Neural cell (in vitro differentiated cells): ENCODE measurements at regions not wholly inside any gene's neighbourhood (a gene's known extent, or its start where the extent isn't known, plus 50 kb on each side); places are given as distances from the start of the nearest gene placed in this dataset.

Source experiments
- H2AFZ ChIP-seq: fragments of 200-600, 300-800 bp; sonication (generic), shearing (Covaris generic); 2 replicates; pipeline ENCODE4 v1.6.0; 2014; ENCODE audit warnings: low read depth, mild to moderate bottlenecking, antibody characterized with exemption, low read length, moderate library complexity
- H3F3A ChIP-seq: fragments of 200-600 bp; shearing (Covaris generic); 2 replicates; pipeline ENCODE4 v1.6.1; 2016; ENCODE audit warnings: mild to moderate bottlenecking, moderate library complexity, mixed read lengths, antibody characterized with exemption, low read length; ENCODE audit not compliant: insufficient read depth, poor library complexity, severe bottlenecking
- H3K27ac ChIP-seq: fragments of 200-600, 300-800 bp; sonication (generic), shearing (Covaris generic); 2 replicates; pipeline ENCODE4 v1.5.1; 2014; ENCODE audit warnings: mild to moderate bottlenecking, low read length, moderate library complexity
- H3K27me3 ChIP-seq: fragments of 300-800, 200-600 bp; sonication (generic), shearing (Covaris generic); 2 replicates; pipeline ENCODE4 v1.6.0; 2014; ENCODE audit warnings: mild to moderate bottlenecking, low read depth, low read length, moderate library complexity; ENCODE audit not compliant: insufficient read depth
- H3K36me3 ChIP-seq: fragments of 300-800, 200-600 bp; sonication (generic), shearing (Covaris generic); 2 replicates; pipeline ENCODE4 v1.5.1; 2014; ENCODE audit warnings: mild to moderate bottlenecking, antibody characterized with exemption, low read length, moderate library complexity; ENCODE audit not compliant: insufficient read depth
- H3K4me2 ChIP-seq: fragments of 300-800, 200-600 bp; sonication (generic), shearing (Covaris generic); 2 replicates; pipeline ENCODE4 v1.6.0; 2014; ENCODE audit warnings: mild to moderate bottlenecking, low read length
- H3K4me3 ChIP-seq: fragments of 300-800, 200-600 bp; sonication (generic), shearing (Covaris generic); 2 replicates; pipeline ENCODE4 v1.5.1; 2014; ENCODE audit warnings: mild to moderate bottlenecking, low read length, moderate library complexity
- H3K79me2 ChIP-seq: fragments of 200-600 bp; shearing (Covaris generic); replicated peaks from 2 replicates; pipeline ENCODE4 v1.6.0; 2014; ENCODE audit warnings: mild to moderate bottlenecking, low read length, moderate library complexity; ENCODE audit not compliant: insufficient read depth
- H3K9ac ChIP-seq: fragments of 300-800, 200-600 bp; sonication (generic), shearing (Covaris generic); 2 replicates; pipeline ENCODE4 v1.6.1; 2016; ENCODE audit warnings: mild to moderate bottlenecking, low read length, mixed read lengths
- H3K9me2 ChIP-seq: fragments of 200-600 bp; shearing (Covaris generic); 2 replicates; pipeline ENCODE4 v1.6.1; 2016; ENCODE audit warnings: mild to moderate bottlenecking, low read length, mixed read lengths; ENCODE audit not compliant: insufficient read depth
- H3K9me3 ChIP-seq: fragments of 200-600, 300-800 bp; sonication (generic), shearing (Covaris generic); 2 replicates; pipeline ENCODE4 v1.6.1; 2016; ENCODE audit warnings: mild to moderate bottlenecking, mixed run types, low read length, moderate library complexity, mixed read lengths
- H4K20me1 ChIP-seq: fragments of 200-600 bp; shearing (Covaris generic); 2 replicates; pipeline ENCODE4 v1.6.1; 2016; ENCODE audit warnings: mild to moderate bottlenecking, mixed run types; ENCODE audit not compliant: insufficient read depth
- EP300 ChIP-seq: fragments of 450-650 bp; conservative IDR thresholded peaks from 2 replicates; pipeline ENCODE4 v1.6.1; 2014; ENCODE audit warnings: antibody characterized with exemption, mild to moderate bottlenecking, moderate library complexity; ENCODE audit not compliant: poor library complexity, severe bottlenecking
- EZH2 ChIP-seq: fragments of 200-600, 300-800 bp; shearing (Covaris generic), sonication (generic); IDR thresholded peaks from 2 replicates; pipeline ENCODE4 v1.6.1; 2014; ENCODE audit warnings: antibody characterized with exemption, low read length, borderline replicate concordance, mild to moderate bottlenecking; ENCODE audit not compliant: insufficient read depth, poor library complexity, severe bottlenecking
- MXI1 ChIP-seq: fragments of 450-650 bp; conservative IDR thresholded peaks from 2 replicates; pipeline ENCODE4 v1.6.1; 2014; ENCODE audit warnings: antibody characterized with exemption, mild to moderate bottlenecking; ENCODE audit not compliant: poor library complexity, severe bottlenecking
- POLR2AphosphoS5 ChIP-seq: IDR thresholded peaks from 2 replicates; pipeline ENCODE4 v1.6.1; 2012
- RAD21 ChIP-seq: fragments of 450-650 bp; conservative IDR thresholded peaks from 2 replicates; pipeline ENCODE4 v1.6.1; 2014; ENCODE audit warnings: antibody characterized with exemption, mild to moderate bottlenecking, moderate library complexity
- SMC3 ChIP-seq: fragments of 450-650 bp; conservative IDR thresholded peaks from 2 replicates; pipeline ENCODE4 v1.6.1; 2014; ENCODE audit warnings: antibody characterized with exemption, mild to moderate bottlenecking, moderate library complexity; ENCODE audit not compliant: poor library complexity
- TAF1 ChIP-seq: IDR thresholded peaks from 2 replicates; pipeline ENCODE4 v1.6.1; 2012; ENCODE audit warnings: low read depth
- TF ChIP-seq, protein P1 (sequence below): IDR thresholded peaks from 2 replicates; pipeline ENCODE4 v1.6.1; 2012; ENCODE audit warnings: borderline replicate concordance
- TF ChIP-seq, protein P2 (sequence below): fragments of 450-650 bp; IDR thresholded peaks from 2 replicates; pipeline ENCODE4 v1.5.1; 2014; ENCODE audit warnings: antibody characterized with exemption, mild to moderate bottlenecking, moderate library complexity; ENCODE audit not compliant: poor library complexity, severe bottlenecking

- H2AFZ ChIP-seq = no peak overlapping the region
- no peaks in the 10 kb centered on the region for H3K27me3 ChIP-seq
- H3K9me2 ChIP-seq = no peaks in the 10 kb centered on the region
- H3K9ac ChIP-seq = no peak overlapping the region
- H3K27ac ChIP-seq = peak overlapping the region; percentile 53
- TF ChIP-seq SMC3 (no peak), EZH2 (no peak), EP300 (peak; percentile 97), POLR2AphosphoS5 (peak; percentile 88), RAD21 (peak; percentile 30), TAF1 (no peak), MXI1 (no peak)
- TF ChIP-seq, protein P1, sequence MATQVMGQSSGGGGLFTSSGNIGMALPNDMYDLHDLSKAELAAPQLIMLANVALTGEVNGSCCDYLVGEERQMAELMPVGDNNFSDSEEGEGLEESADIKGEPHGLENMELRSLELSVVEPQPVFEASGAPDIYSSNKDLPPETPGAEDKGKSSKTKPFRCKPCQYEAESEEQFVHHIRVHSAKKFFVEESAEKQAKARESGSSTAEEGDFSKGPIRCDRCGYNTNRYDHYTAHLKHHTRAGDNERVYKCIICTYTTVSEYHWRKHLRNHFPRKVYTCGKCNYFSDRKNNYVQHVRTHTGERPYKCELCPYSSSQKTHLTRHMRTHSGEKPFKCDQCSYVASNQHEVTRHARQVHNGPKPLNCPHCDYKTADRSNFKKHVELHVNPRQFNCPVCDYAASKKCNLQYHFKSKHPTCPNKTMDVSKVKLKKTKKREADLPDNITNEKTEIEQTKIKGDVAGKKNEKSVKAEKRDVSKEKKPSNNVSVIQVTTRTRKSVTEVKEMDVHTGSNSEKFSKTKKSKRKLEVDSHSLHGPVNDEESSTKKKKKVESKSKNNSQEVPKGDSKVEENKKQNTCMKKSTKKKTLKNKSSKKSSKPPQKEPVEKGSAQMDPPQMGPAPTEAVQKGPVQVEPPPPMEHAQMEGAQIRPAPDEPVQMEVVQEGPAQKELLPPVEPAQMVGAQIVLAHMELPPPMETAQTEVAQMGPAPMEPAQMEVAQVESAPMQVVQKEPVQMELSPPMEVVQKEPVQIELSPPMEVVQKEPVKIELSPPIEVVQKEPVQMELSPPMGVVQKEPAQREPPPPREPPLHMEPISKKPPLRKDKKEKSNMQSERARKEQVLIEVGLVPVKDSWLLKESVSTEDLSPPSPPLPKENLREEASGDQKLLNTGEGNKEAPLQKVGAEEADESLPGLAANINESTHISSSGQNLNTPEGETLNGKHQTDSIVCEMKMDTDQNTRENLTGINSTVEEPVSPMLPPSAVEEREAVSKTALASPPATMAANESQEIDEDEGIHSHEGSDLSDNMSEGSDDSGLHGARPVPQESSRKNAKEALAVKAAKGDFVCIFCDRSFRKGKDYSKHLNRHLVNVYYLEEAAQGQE = peak; percentile 65
- TF ChIP-seq, protein P2, sequence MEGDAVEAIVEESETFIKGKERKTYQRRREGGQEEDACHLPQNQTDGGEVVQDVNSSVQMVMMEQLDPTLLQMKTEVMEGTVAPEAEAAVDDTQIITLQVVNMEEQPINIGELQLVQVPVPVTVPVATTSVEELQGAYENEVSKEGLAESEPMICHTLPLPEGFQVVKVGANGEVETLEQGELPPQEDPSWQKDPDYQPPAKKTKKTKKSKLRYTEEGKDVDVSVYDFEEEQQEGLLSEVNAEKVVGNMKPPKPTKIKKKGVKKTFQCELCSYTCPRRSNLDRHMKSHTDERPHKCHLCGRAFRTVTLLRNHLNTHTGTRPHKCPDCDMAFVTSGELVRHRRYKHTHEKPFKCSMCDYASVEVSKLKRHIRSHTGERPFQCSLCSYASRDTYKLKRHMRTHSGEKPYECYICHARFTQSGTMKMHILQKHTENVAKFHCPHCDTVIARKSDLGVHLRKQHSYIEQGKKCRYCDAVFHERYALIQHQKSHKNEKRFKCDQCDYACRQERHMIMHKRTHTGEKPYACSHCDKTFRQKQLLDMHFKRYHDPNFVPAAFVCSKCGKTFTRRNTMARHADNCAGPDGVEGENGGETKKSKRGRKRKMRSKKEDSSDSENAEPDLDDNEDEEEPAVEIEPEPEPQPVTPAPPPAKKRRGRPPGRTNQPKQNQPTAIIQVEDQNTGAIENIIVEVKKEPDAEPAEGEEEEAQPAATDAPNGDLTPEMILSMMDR = no peak
- H3K36me3 ChIP-seq = no peaks in the 10 kb centered on the region
- H3K79me2 ChIP-seq = no peaks in the 10 kb centered on the region
- no peaks in the 10 kb centered on the region for H3K9me3 ChIP-seq
- H4K20me1 ChIP-seq = no peaks in the 10 kb centered on the region
- H3F3A ChIP-seq = no peaks in the 10 kb centered on the region
- H3K4me2 ChIP-seq = peak overlapping the region; percentile 15
- H3K4me3 ChIP-seq = no peak overlapping the region
Observed at GRCh38 chr1:194333240-194333639, 1146.8 kb upstream of the B3GALT2 start.

DNA sequence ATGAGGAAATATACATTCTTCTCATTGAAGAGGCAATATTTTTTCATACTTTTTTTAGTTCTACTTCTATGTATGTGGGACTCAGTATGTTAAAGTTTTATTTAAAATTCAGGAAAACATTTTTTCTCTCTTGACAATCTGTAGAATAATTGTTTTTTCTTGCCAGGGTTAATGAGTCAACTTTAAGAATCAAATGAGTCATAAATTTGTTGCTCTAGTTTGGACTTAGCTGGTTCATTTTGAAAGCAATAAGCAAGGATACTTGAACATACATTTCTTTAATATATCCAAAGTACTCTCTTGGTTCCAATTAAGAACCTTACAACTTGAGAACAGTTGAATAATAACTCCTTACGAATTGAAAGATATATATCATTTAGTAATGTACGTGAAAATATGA, 1145.3 kb upstream of the B3GALT2 start:
- H3K9me2 ChIP-seq = no peaks in the 10 kb centered on the region
- H3K79me2 ChIP-seq = no peaks in the 10 kb centered on the region
- no peak overlapping the region for H3K27ac ChIP-seq
- no peaks in the 10 kb centered on the region for H4K20me1 ChIP-seq
- no peak overlapping the region for H3K9ac ChIP-seq
- no peaks in the 10 kb centered on the region for H3K27me3 ChIP-seq
- H3K9me3 ChIP-seq = no peaks in the 10 kb centered on the region
- H2AFZ ChIP-seq = no peak overlapping the region
- TF ChIP-seq POLR2AphosphoS5 (no peak), RAD21 (no peak), MXI1 (no peak), TAF1 (no peak), SMC3 (no peak), EP300 (no peak), EZH2 (no peak)
- TF ChIP-seq, protein P2 = no peak
- TF ChIP-seq, protein P1 = no peak
- no peak overlapping the region for H3K4me2 ChIP-seq
- H3K36me3 ChIP-seq = no peaks in the 10 kb centered on the region
- H3K4me3 ChIP-seq = no peak overlapping the region
- H3F3A ChIP-seq = no peaks in the 10 kb centered on the region
